ENCODE measurements at regions not wholly inside any gene's neighbourhood (a gene's known extent, or its start where the extent isn't known, plus 50 kb on each side); places are given as distances from the start of the nearest gene placed in this dataset.
A peak's percentile ranks its signal among the peaks of the same experiment; 100 is the strongest.

DNA sequence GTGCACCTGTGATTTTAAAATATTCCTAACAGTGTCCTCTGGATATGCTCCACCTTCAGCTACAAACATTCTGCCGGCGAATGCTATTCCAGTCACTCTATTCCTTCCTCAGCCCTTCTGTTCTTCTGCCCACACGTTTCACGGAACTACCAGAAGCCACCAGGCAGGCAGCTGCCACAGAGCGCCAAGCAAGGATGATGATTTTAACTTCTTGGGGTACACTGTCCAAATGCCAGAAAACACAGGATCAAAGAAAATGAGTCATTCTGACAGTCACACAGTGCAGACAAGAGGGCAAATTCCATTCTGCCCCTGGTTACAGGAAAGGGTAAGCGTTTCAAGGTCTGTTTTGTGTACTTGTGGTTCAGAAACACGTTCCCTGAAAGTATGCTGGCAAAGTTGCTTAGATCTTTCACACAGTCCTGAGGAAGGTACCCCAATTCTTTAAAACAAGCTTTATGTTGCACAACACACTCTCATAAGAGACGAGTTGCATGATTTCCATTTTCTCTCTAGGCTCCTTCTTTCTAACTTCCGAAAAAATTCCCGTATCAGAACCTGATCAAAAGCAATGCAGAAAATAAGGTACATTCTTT, 508.3 kb upstream of the PKN2 start:
- ChIA-PET CTCF (no interaction called here), POLR2A (no interaction called here)
- intact Hi-C loops (cut with micrococcal nuclease), result no loop called here
- Mint-ChIP-seq H3K36me3 (ENCODE audit: low read depth) (no peaks in the 10 kb centered on the region), H3K27me3 (peaks cover 15% of the 10 kb centered on the region), H3K4me3 (no peak overlapping the region), H3K4me1 (ENCODE audit: low read depth) (no peaks in the 10 kb centered on the region), H3K27ac (no peak overlapping the region), H3K9me3 (no peaks in the 10 kb centered on the region)
- ATAC-seq (no peak), DNase-seq (no peak)
- TF ChIP-seq, protein P1, sequence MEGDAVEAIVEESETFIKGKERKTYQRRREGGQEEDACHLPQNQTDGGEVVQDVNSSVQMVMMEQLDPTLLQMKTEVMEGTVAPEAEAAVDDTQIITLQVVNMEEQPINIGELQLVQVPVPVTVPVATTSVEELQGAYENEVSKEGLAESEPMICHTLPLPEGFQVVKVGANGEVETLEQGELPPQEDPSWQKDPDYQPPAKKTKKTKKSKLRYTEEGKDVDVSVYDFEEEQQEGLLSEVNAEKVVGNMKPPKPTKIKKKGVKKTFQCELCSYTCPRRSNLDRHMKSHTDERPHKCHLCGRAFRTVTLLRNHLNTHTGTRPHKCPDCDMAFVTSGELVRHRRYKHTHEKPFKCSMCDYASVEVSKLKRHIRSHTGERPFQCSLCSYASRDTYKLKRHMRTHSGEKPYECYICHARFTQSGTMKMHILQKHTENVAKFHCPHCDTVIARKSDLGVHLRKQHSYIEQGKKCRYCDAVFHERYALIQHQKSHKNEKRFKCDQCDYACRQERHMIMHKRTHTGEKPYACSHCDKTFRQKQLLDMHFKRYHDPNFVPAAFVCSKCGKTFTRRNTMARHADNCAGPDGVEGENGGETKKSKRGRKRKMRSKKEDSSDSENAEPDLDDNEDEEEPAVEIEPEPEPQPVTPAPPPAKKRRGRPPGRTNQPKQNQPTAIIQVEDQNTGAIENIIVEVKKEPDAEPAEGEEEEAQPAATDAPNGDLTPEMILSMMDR (IDR thresholded peaks at IDR 0.05), result no peak

DNA sequence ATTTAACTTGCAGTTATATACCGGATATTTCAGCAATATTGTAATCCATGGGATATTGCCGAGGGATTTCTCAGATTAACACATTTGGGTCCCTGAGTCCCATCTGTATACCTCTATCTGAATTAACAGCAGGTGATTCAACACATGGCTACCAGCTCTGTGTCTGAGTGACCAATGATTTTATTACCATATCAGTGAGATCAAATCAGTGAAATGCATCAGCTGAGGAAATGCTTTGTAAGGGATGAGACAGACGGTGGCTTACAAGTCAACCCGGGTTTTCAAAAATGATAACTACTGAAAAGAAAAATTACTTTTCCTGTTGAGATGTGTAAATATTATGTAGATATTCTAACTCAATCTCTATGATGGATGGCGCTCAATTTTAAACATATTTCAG, 504.1 kb upstream of the PKN2 start:
- DNase-seq (no peak), ATAC-seq (no peak)
- ChIA-PET CTCF (interaction anchor here (0.8 to 2.1 kb wide), 12 partner anchors 10 to 476 kb away, joined by 3 to 13 read pairs (median 4); no protein-coding TSS in a partner anchor), POLR2A (no interaction called here)
- H3K4me3 Mint-ChIP-seq, result no peak overlapping the region
- H3K27ac Mint-ChIP-seq, result no peak overlapping the region
- peaks cover 5% of the 10 kb centered on the region for H3K27me3 Mint-ChIP-seq
- H3K9me3 Mint-ChIP-seq, result no peaks in the 10 kb centered on the region
- TF ChIP-seq, protein P1 (IDR thresholded peaks at IDR 0.05), result no peak
- no peaks in the 10 kb centered on the region for H3K36me3 Mint-ChIP-seq (ENCODE audit: low read depth)
- no peaks in the 10 kb centered on the region for H3K4me1 Mint-ChIP-seq (ENCODE audit: low read depth)
- intact Hi-C loops (cut with micrococcal nuclease), result loop anchor here (5.0 kb wide), 1 partner anchor 417 kb away; no protein-coding TSS in a partner anchor

DNA sequence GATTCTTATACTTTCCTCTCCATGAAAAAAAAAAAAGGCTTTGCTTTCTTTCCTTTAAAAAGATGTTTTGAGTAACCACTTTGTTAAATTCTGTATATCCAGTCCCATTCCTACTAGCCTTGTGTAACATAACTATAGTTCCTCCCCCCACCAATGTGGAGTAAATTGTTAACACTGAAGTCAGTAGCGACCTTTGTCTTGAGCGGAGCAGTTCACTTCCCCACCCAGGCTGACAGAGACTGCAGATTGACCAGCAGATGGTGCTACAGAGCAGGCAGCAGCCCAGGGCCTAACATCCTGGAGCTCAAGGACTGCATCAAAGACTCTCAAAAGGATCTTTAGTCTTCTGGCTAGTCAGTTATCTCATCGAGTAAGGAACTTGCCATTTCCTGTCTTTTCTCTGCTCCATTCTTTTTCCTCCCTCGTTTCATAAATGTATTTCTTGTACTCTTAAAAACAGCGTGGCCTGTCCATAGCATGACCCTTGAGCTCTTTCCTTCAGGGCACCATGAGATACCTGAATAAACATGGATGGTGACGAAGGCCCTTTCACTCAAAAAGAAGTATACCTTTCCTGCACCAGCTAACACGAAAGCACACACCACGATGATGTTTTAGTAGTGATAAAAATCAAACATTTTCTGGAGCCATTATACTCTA, 503.5 kb upstream of the PKN2 start:
- H3K36me3 Mint-ChIP-seq (ENCODE audit: low read depth), result no peaks in the 10 kb centered on the region
- TF ChIP-seq, protein P1 (IDR thresholded peaks at IDR 0.05), result peak; percentile 66
- intact Hi-C loops (cut with micrococcal nuclease), result loop anchor here (5.0 kb wide), 1 partner anchor 417 kb away; no protein-coding TSS in a partner anchor
- ATAC-seq (peak; percentile 90), DNase-seq (peak; percentile 68)
- H3K27me3 Mint-ChIP-seq, result peaks cover 2% of the 10 kb centered on the region
- POLR2A ChIA-PET, result no interaction called here
- H3K27ac Mint-ChIP-seq, result no peak overlapping the region
- no peaks in the 10 kb centered on the region for H3K4me1 Mint-ChIP-seq (ENCODE audit: low read depth)
- H3K4me3 Mint-ChIP-seq, result no peak overlapping the region
- CTCF ChIA-PET, result interaction anchor here (0.6 to 2.1 kb wide), 24 partner anchors 10 to 475 kb away, joined by 3 to 13 read pairs (median 3); no protein-coding TSS in a partner anchor
- H3K9me3 Mint-ChIP-seq, result no peaks in the 10 kb centered on the region

DNA sequence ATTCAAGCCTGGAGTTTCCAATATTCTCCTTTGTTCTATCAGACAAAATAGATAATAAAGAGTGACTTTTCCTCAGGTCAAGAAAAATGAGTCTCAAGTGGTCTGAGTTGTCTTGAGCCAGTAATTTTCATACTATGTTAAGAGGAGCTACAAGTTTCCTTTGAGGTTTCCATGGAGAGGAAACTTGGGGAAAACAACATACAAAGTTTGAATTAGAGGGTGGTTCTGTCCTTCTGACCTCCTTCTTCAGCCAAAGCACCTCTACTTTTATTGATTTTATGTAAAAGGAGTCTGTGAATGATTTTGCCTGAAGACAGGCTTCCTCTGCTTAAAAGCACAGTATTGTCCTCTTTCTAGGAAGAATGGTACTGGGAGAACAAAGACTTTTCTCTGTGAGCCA, 497.2 kb upstream of the PKN2 start:
- no peaks in the 10 kb centered on the region for H3K27me3 Mint-ChIP-seq
- no peaks in the 10 kb centered on the region for H3K36me3 Mint-ChIP-seq (ENCODE audit: low read depth)
- no peaks in the 10 kb centered on the region for H3K9me3 Mint-ChIP-seq
- ChIA-PET POLR2A (no interaction called here), CTCF (interaction anchor here (1.1 kb wide), 1 partner anchor 9 kb away, joined by 3 read pairs; no protein-coding TSS in a partner anchor)
- H3K27ac Mint-ChIP-seq, result no peak overlapping the region
- ATAC-seq, result no peak
- TF ChIP-seq, protein P1 (IDR thresholded peaks at IDR 0.05), result no peak
- no peak for DNase-seq
- H3K4me3 Mint-ChIP-seq, result no peak overlapping the region
- no peaks in the 10 kb centered on the region for H3K4me1 Mint-ChIP-seq (ENCODE audit: low read depth)
- intact Hi-C loops (cut with micrococcal nuclease), result no loop called here

DNA sequence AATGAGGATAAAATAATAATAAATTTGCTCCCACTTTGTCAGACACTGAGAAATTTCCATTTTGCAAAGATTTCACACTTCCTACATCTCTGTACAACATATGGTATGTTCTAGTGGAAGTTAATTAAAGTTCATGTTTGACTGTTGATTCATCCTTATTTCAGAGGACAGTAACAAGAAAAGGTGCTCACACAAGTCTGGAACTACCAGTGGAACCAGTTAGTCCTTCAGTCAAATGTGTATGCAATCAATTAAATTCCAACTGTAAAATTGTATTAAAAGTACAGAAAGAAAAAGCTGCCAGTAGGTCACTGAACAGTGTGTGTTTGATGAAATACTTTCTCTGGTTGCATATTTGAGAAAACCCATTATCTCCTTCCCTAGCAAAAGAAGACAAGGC, 496.0 kb upstream of the PKN2 start:
- no peaks in the 10 kb centered on the region for H3K4me1 Mint-ChIP-seq (ENCODE audit: low read depth)
- intact Hi-C loops (cut with micrococcal nuclease), result no loop called here
- TF ChIP-seq, protein P1 (IDR thresholded peaks at IDR 0.05), result no peak
- peaks cover 2% of the 10 kb centered on the region for H3K27me3 Mint-ChIP-seq
- POLR2A ChIA-PET, result no interaction called here
- no peaks in the 10 kb centered on the region for H3K36me3 Mint-ChIP-seq (ENCODE audit: low read depth)
- ATAC-seq (no peak), DNase-seq (no peak)
- no peak overlapping the region for H3K4me3 Mint-ChIP-seq
- H3K9me3 Mint-ChIP-seq, result no peaks in the 10 kb centered on the region
- H3K27ac Mint-ChIP-seq, result no peak overlapping the region
- CTCF ChIA-PET, result interaction anchor here (1.1 kb wide), 1 partner anchor 10 kb away, joined by 3 read pairs; no protein-coding TSS in a partner anchor

All from activated CD8-positive, alpha-beta T cell treated with anti-CD3 and anti-CD28 coated beads for 36 hours (primary cell).